ENCODE measurements at regions not wholly inside any gene's neighbourhood (a gene's known extent, or its start where the extent isn't known, plus 50 kb on each side); places are given as distances from the start of the nearest gene placed in this dataset.

DNA sequence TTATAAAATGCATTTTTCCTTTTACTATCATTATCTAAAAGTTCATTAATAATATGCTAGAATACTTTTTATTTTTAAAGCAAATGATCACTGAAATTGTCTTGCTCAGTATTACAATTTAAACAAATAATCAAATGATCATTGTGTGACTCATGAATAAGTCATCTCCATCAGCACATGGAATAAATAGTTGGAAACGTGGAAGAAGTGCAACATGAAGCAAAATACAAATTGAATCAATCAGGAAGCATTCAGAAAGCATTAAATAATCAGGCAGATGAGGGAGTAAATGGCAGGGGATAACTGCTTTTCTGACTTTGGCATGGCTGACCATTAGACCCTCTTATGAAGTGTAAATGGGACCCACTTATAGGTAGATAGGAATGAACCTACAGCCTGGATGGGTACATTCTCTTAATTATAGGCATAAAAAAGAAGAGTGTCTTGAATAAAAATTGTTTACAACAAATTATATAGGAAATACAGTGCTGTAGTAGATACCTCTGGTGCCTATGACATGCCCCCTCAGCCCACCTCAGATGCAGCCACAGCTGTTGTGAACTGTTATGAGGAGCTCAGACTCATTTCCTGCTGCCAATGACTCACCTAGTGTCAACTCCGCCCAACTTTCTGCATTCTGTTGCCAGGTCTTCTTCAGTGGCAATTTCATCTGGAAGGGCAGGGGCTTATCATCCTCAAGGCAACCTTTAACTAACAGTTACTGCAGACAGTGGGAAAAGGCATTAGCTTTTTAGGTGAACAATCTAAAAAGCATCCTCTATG is 936.0 kb downstream of the TRIB2 start:
- TF ChIP-seq RAD21 (IDR thresholded peaks at IDR 0.05; ENCODE audit: low read depth) (no peak), TEAD4 (IDR thresholded peaks at IDR 0.05) (no peak), TCF12 (IDR thresholded peaks at IDR 0.05; ENCODE audit: low read depth) (no peak), EGR1 (IDR thresholded peaks at IDR 0.05) (no peak), FOXM1 (IDR thresholded peaks at IDR 0.05; ENCODE audit: borderline replicate concordance, low read depth) (no peak), ZBTB7A (IDR thresholded peaks at IDR 0.05; ENCODE audit: low read depth) (no peak), CREB1 (IDR thresholded peaks at IDR 0.05; ENCODE audit: low read depth) (no peak), TAF1 (IDR thresholded peaks at IDR 0.05; ENCODE audit: low read depth) (no peak), CEBPB (IDR thresholded peaks at IDR 0.05) (no peak), EP300 (IDR thresholded peaks at IDR 0.05; ENCODE audit: borderline replicate concordance) (no peak), YY1 (IDR thresholded peaks at IDR 0.05; ENCODE audit: low read depth) (no peak), NFIC (IDR thresholded peaks at IDR 0.05) (no peak)
- TF ChIP-seq, protein P1, sequence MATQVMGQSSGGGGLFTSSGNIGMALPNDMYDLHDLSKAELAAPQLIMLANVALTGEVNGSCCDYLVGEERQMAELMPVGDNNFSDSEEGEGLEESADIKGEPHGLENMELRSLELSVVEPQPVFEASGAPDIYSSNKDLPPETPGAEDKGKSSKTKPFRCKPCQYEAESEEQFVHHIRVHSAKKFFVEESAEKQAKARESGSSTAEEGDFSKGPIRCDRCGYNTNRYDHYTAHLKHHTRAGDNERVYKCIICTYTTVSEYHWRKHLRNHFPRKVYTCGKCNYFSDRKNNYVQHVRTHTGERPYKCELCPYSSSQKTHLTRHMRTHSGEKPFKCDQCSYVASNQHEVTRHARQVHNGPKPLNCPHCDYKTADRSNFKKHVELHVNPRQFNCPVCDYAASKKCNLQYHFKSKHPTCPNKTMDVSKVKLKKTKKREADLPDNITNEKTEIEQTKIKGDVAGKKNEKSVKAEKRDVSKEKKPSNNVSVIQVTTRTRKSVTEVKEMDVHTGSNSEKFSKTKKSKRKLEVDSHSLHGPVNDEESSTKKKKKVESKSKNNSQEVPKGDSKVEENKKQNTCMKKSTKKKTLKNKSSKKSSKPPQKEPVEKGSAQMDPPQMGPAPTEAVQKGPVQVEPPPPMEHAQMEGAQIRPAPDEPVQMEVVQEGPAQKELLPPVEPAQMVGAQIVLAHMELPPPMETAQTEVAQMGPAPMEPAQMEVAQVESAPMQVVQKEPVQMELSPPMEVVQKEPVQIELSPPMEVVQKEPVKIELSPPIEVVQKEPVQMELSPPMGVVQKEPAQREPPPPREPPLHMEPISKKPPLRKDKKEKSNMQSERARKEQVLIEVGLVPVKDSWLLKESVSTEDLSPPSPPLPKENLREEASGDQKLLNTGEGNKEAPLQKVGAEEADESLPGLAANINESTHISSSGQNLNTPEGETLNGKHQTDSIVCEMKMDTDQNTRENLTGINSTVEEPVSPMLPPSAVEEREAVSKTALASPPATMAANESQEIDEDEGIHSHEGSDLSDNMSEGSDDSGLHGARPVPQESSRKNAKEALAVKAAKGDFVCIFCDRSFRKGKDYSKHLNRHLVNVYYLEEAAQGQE (IDR thresholded peaks at IDR 0.05; ENCODE audit: low read depth), result no peak
- TF ChIP-seq, protein P2, sequence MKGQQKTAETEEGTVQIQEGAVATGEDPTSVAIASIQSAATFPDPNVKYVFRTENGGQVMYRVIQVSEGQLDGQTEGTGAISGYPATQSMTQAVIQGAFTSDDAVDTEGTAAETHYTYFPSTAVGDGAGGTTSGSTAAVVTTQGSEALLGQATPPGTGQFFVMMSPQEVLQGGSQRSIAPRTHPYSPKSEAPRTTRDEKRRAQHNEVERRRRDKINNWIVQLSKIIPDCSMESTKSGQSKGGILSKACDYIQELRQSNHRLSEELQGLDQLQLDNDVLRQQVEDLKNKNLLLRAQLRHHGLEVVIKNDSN (IDR thresholded peaks at IDR 0.05), result no peak
- TF ChIP-seq, protein P3, sequence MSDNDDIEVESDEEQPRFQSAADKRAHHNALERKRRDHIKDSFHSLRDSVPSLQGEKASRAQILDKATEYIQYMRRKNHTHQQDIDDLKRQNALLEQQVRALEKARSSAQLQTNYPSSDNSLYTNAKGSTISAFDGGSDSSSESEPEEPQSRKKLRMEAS (IDR thresholded peaks at IDR 0.05), result no peak

DNA sequence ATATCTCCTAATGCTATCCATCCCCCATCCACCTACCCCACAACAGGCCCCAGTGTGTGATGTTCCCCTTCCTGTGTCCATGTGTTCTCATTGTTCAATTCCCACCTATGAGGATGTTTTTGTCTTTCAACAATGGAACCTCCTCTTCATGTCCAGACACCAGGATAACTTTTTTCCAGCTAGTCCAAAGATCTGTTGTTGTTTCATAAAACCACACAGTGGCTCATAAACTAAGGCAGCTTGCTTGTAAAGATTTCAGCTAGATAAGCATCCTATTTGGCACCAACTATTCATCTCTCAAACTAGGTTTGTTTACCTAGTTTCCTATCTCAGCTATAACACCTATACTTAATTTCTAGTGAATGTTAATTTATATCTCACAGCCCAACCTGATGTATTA is 937.7 kb downstream of the TRIB2 start:
- TF ChIP-seq RAD21 (IDR thresholded peaks at IDR 0.05; ENCODE audit: low read depth), result no peak
- TF ChIP-seq FOXM1 (IDR thresholded peaks at IDR 0.05; ENCODE audit: borderline replicate concordance, low read depth), result no peak
- TF ChIP-seq EGR1 (IDR thresholded peaks at IDR 0.05), result no peak
- TF ChIP-seq, protein P2 (IDR thresholded peaks at IDR 0.05), result no peak
- TF ChIP-seq CEBPB (IDR thresholded peaks at IDR 0.05), result no peak
- TF ChIP-seq, protein P3 (IDR thresholded peaks at IDR 0.05), result no peak
- TF ChIP-seq EP300 (IDR thresholded peaks at IDR 0.05; ENCODE audit: borderline replicate concordance), result no peak
- TF ChIP-seq YY1 (IDR thresholded peaks at IDR 0.05; ENCODE audit: low read depth), result no peak
- TF ChIP-seq TEAD4 (IDR thresholded peaks at IDR 0.05), result no peak
- TF ChIP-seq NFIC (IDR thresholded peaks at IDR 0.05), result no peak
- TF ChIP-seq ZBTB7A (IDR thresholded peaks at IDR 0.05; ENCODE audit: low read depth), result no peak
- no peak for TF ChIP-seq TCF12 (IDR thresholded peaks at IDR 0.05; ENCODE audit: low read depth)

DNA sequence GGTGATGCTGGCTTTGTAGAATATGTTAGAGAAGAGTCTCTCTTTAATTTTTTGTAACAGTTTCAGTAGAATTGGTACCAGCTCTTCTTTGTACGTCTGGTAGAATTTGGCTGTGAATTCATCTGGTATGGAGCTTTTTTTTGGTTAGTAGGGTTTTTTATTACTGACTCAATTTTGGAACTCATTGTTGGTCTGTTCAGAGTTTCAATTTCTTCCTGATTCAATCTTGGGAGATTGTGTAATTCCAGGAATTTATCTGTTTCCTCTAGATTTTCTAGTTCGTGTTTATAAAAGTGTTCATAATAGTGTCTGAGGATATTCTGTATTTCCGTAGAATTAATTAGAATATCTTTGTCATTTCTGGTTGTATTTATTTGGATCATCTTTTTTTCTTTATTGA is 943.5 kb downstream of the TRIB2 start:
- TF ChIP-seq EGR1 (IDR thresholded peaks at IDR 0.05), result no peak
- TF ChIP-seq, protein P1 (IDR thresholded peaks at IDR 0.05; ENCODE audit: low read depth), result no peak
- TF ChIP-seq, protein P2 (IDR thresholded peaks at IDR 0.05), result no peak
- TF ChIP-seq CREB1 (IDR thresholded peaks at IDR 0.05; ENCODE audit: low read depth), result no peak
- TF ChIP-seq RAD21 (IDR thresholded peaks at IDR 0.05; ENCODE audit: low read depth), result no peak
- no peak for TF ChIP-seq YY1 (IDR thresholded peaks at IDR 0.05; ENCODE audit: low read depth)
- TF ChIP-seq TEAD4 (IDR thresholded peaks at IDR 0.05), result no peak
- TF ChIP-seq TCF12 (IDR thresholded peaks at IDR 0.05; ENCODE audit: low read depth), result no peak
- no peak for TF ChIP-seq ZBTB7A (IDR thresholded peaks at IDR 0.05; ENCODE audit: low read depth)
- no peak for TF ChIP-seq TAF1 (IDR thresholded peaks at IDR 0.05; ENCODE audit: low read depth)
- no peak for TF ChIP-seq FOXM1 (IDR thresholded peaks at IDR 0.05; ENCODE audit: borderline replicate concordance, low read depth)
- TF ChIP-seq CEBPB (IDR thresholded peaks at IDR 0.05), result no peak
- no peak for TF ChIP-seq NFIC (IDR thresholded peaks at IDR 0.05)
- TF ChIP-seq, protein P3 (IDR thresholded peaks at IDR 0.05), result no peak
- no peak for TF ChIP-seq EP300 (IDR thresholded peaks at IDR 0.05; ENCODE audit: borderline replicate concordance)

DNA sequence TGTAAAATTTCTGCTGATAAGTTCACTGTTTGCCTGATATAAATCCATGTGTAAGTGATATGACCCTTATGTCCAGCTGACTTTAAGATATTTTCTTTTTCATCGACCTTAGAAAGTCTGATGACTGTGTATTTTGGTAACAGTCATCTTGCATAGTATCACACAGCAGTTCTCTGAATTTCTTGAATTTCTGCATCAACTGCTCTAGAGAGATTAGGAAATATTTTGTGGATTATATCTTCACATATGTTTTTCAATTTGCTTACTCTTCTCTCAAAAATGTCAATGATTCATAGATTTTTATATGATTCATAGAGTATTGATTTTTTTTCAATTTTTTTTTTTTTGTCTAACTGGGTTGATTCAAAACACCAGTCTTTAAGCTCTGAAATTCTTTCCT is 945.3 kb downstream of the TRIB2 start:
- TF ChIP-seq, protein P3 (IDR thresholded peaks at IDR 0.05), result no peak
- TF ChIP-seq ZBTB7A (IDR thresholded peaks at IDR 0.05; ENCODE audit: low read depth) (no peak), FOXM1 (IDR thresholded peaks at IDR 0.05; ENCODE audit: borderline replicate concordance, low read depth) (no peak), NFIC (IDR thresholded peaks at IDR 0.05) (no peak), RAD21 (IDR thresholded peaks at IDR 0.05; ENCODE audit: low read depth) (no peak), YY1 (IDR thresholded peaks at IDR 0.05; ENCODE audit: low read depth) (no peak), TAF1 (IDR thresholded peaks at IDR 0.05; ENCODE audit: low read depth) (no peak), CEBPB (IDR thresholded peaks at IDR 0.05) (no peak), CREB1 (IDR thresholded peaks at IDR 0.05; ENCODE audit: low read depth) (no peak), TCF12 (IDR thresholded peaks at IDR 0.05; ENCODE audit: low read depth) (no peak), EP300 (IDR thresholded peaks at IDR 0.05; ENCODE audit: borderline replicate concordance) (no peak), EGR1 (IDR thresholded peaks at IDR 0.05) (no peak), TEAD4 (IDR thresholded peaks at IDR 0.05) (no peak)
- TF ChIP-seq, protein P2 (IDR thresholded peaks at IDR 0.05), result no peak
- TF ChIP-seq, protein P1 (IDR thresholded peaks at IDR 0.05; ENCODE audit: low read depth), result no peak

Measured in Ishikawa (cell line).